Middle frontal gyrus (tissue), 1 donor: ENCODE measurements at regions not wholly inside any gene's neighbourhood (a gene's known extent, or its start where the extent isn't known, plus 50 kb on each side); places are given as distances from the start of the nearest gene placed in this dataset.

ENCODE experiments used
- DNase-seq: peaks from one replicate; pipeline ENCODE4 v3.0.0-alpha.2; 2015; ENCODE audit warnings: low spot score; ENCODE audit errors: extremely low spot score

DNA sequence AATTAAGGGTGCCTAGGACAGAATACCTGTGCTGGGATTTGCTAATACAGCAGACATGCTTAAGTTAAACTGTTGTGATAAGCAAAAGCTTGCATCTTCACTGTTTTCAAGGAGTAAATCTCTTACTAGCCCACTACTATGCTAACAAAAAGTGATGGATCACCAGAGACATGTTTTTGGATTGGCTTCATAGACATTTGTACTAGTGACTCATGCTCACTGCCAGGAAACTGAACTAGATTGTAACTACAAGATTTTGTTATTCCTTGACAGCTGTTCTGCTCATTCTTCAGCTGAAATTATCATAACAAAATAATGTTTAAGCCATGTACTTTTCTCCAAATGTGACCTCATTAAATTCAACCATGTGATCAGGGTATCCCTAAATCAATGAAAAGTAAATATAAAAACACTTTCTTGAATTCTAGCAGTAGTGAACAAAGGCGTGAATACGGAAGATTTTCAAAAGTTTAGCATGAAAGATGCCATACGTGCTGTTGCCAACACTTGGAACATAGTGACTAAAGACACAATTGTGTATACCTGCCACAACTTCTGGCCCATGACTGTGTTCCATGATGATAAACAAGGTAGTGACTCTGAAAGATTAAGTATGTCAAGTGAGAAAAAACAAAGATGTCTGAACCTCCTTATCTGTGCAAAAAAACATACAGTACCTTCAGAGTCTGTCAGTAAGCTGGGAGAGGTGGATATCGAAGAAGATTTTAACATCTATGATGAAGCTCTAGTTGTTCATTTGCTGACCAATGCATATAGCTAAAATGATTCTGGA is 154.0 kb downstream of the BTC start:
- no peak for DNase-seq

DNA sequence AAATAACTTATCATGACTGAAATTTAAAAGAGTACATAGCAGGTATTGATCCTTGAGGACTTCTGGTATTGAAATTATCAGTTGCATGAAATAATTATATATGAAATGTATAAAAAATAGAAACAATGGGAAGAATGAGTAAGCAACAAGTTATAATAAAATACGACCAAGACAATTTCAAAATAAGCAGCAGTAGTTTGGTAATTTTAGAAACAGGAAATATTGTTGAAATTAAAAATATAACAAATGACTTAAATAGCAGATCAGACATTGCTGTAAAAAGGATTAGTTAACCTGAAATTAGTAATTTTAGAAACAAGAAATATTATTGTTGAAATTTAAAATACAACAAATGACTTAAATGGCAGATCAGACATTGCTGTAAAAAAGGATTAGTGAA is 152.3 kb downstream of the BTC start:
- no peak for DNase-seq

DNA sequence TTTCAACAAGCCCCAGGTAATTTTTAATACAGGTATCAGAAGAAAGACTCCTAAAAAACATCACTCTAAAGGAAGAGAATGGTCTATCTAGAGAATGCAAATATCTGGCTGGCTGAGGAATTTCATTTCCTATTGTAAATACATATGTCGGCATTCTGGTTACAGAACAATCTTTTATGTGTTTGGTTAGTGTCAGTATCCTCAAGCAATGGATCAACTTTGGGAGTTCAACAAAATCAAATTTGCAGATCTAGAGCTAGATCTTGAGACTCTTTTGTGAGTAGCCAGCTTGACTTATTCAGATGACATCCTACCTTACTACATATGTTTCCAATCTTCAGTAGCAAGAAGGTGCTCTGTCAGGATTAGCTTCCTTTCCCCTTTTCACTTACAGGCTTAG is 145.1 kb downstream of the BTC start:
- DNase-seq, result no peak

DNA sequence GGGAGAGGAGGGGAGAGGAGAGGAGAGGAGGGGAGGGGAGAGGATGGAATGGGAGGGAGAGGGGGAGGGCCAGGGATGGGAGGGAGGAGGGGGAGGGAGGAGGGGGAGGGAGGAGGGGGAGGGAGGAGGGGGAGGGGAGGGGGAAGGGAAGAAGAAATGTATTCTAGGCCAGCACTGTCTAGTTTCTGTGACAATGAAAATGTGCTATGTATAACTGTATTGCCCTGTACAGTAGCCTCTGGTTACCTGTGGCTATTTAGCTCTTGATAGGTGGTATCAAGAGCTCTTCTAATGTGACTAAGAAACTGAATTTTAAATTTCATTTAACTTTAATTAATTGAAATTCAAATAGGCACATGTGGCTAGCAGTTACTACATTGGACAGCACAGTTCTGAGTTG is 143.1 kb downstream of the BTC start:
- no peak for DNase-seq

DNA sequence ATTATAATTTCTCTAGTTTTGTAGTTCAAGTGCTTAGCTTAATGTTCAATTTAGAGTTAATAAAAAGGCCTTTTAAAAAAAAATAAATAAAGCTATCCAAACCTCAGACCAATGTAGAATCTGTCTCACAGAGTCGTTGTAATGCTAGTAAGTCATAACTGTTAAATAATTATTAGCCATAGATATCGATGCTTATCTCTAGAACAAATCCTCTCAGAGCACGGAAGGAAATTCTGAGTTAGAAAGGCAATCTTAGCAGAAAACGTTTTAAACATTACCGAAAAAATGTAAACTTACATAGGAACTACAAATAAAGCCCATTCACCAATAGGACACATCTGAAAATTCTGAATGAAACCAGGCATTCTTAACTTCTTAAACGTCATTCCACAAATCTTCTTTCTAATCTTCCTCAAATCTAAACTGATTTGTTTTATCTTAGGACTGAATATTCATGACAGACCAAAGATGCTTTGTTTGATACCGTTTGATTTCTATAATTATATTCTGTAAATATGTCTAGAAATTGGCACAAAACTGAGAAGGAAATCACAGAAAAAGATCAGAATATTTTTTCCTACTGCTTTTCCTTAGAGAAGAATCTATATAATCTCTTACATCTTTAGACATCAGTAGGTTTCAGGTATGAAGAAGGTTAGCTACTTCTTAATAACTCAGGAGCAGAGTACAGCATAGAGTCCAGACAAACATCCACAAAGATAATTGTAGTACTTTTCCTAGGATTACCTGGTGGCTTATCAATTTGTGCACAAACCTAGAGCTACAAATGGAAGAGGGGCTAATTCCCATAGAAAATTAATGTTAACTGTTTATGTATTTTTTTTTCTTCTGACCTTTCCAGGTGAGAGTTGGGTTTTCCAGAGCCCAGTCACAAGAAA is 140.7 kb downstream of the BTC start:
- no peak for DNase-seq

DNA sequence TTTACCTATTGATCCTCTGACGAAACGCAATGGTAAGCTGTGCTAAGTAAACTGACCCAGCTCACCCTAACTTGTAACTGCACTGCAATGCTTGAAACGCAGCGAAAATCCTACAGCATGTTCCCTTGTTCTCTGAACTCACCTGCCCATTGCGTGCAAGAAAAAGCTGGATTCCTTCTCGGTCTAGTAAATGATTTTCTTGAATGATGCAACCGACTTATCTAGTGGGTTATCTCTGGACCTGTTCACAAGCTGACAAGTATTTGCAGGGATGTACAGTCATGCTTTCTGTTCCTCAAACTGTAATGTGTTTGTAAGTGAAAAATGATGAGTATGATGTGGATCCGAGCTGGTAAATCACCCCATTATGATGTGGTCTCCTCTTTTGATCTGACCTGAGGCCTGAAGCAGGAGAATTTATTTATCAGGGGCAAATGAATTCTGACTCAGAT is 140.1 kb downstream of the BTC start:
- DNase-seq, result no peak

DNA sequence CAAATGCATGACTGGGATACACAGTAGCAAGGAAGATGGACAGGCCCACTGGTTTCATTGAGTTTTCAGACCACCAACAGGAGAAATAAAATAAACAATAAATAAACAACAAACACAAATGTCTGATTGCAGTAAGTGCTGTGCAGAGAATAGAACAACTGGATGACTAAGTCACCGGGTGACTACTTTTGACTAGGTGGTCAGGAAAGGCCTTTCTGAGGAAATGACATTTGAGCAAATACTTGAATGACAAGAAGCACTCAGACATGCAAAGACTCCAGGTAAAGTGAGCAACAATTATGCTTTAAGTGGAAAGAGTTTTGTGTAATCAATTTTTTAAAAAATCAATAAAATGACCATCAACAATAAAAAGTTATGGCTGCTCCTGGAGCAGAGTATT is 137.7 kb downstream of the BTC start:
- no peak for DNase-seq

DNA sequence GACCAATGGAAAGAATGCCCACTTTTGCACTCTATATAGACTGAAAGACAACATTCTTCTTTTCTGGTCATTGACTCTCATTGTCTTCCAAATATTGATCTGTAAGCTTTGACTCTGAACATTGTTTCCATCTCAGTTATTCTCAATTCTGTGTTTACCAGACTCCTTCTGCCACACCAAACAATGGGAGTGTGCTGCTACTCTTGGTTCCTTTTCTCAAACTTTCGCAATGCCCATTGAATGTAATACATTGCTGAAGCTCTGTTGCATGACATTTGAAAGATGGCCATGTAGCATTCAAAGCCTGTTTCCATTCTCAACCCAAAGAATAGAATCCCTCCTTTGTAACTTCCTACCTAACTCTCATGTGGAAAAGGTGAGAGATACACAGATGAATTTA is 136.2 kb downstream of the BTC start:
- DNase-seq, result no peak

DNA sequence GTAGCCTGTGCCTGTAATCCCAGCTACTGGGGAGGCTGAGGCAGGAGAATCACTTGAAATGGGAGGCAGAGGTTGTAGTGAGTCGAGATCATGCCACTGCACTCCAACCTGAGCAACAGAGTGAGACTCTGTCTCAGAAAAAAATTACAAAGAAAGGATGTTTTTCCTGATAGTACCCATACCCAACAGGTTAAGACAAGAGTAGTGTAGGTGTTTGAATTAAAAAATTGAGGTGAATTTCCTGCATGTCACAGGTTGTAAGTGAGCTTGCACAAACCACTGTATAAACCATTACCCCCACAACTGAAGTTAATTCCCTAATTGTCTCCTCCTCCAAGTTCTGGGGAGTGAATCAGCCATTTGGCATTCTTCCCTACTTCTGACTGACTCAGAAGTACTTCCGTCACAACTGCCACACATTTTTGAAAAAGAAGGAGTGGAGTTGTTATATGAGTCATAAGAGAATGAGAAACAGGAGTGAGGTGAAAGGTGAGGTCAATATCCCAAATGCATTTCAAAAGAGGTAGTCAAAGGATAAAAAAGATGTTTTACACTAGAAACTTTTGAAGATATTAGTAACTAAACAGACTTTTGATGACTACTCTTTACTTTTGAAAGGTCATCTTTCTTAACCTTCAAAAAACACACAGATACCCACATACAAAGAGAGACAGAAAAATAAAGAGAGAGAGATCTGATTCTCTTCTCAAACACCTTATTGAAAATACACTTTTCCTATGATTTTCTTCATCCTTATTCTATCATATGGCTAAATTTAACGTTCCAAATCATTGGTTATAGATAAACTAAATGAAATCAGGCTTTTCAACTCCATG is 134.5 kb downstream of the BTC start:
- DNase-seq, result no peak

DNA sequence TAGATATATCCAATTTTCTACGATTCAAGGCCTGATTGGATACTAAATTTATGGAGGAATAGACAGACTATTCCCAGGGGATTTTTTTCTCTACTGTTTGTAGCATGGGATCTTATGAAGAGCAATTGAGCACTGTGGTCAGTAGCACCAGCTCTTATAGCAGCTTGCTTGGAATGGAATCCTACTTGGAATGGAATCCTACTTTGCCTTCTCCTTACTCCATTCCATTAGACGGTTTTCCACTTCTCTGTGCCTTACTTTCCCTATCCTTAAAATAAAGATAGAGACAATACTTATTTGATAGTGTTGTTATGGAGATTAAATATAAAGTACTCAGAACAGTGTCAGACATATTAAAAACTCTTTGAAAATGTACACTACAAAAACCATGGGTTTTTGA is 133.5 kb downstream of the BTC start:
- no peak for DNase-seq

DNA sequence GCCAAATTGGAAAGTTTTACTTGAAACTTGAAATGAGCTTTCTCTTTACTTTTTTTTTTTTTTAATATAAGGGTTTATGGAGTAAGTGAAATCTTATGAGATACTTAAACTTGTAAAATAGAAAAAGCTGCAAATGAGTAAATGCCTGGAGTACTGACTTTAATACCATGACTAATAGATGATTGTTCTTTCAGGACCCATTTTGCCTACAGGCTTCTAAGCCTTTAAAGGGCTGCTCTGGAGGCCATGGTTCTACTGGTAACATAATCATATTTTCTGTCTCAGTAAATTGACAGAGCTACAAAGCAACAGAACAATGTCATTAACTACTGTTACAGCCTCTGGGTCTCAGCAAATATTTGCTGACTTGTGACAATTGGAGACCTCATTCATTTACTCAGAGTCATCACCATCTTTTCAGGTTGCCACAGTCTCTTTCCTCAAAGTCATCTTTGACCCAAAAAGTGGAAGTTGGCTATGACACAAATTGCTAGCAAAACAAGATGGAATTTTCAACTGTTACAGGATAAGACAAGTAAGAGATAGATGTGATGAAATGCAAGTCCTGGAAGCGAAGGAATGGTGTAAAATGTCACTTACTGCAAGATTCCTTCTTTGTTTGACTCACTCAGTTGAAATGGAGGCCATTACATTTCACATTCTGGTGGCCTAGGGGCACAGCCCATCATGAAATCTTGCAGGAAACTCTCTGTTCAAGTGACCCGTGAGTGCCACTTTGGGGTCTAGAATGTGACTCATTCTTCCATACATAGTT is 132.7 kb downstream of the BTC start:
- no peak for DNase-seq

DNA sequence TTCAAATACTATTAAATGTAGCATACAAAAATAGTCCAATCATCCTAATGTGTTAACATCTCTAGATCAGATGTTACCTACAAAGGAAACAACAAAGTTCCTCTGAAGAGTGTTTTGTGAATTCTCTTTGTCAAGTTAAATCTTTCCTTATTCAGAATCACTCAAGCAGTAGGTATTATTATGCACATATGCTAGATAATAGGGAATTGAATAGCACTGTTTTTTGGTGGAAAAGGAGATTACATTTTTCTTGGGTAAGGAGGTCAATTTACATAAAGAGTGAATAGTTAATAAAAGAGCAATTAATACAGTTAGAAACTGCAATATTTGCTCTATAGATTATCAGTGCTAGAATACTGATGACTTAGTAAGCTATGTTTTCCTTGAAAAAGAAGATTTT is 130.7 kb downstream of the BTC start:
- no peak for DNase-seq

DNA sequence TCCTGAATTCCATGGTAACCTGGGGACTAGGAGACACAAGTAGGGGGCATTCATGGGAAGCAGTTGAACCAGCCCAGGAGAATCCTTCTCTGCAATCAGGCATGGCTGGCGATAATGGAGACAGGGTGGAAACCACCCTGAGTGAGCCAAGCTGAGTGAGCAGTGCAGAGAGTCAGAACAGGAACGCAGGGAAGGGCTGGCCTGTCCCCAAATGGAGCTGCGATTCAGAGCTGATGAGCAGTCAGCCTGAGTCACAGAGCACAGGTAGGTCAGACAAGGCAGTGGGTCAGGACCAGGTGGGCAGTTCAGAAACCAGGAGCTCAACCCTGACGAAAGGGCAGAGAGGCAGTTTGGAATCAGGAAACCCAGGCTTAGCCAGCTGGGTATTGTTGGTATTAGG is 129.0 kb downstream of the BTC start:
- DNase-seq, result no peak

DNA sequence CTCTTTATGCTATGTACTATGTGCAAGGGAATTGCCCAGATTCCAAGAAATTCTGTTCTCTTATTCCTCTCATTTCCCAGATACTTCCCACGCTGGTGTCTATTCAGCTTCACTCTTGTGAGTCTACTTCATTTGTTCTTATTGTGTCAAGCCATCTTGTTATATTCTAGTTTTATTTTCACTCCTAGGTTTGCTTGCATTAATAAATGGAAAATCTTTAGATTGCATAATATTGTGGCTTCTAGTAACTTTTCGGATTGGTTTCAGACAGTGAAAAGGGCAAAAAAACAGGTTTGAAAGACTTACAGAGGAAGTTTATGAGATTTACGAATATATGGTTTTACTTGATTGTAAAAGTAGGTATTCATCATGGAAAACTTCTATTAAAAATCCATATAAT is 128.4 kb downstream of the BTC start:
- DNase-seq, result no peak

DNA sequence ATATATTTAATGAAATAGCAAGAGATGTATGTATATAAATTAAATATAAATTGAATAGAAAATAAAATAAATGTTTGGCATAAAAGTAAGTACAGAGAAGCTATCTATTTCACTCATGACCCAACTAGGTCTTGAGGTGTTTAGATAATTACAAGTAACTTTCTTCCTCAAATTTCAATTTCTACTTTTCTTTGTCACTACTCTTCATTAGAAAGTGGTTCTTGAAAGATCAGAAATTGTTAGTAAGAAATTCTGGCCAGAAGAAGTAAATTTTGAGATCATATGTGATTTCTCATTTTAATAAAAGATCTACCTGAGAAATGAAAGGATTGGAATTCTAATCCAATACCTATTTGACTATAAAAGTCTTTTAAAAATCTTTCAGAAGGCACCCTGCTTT is 126.9 kb downstream of the BTC start:
- DNase-seq, result no peak

DNA sequence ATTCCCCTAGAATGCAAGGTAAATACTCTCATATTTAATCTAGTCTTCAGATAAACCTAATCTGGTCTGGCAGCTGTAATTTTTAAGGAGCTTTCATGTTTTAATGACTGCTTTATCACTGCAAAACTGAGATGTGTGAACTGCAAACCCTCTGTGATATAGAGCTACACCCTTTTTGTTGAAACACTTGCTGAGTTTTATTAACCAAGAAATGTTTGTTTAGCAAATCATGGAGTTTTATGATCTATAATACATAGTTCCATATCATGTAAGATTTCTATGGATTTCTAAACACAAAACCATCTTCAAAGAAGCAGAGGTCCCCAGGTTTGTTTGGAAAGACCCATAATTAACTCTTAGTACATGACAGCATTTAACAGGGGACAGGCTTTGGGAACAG is 126.4 kb downstream of the BTC start:
- no peak for DNase-seq

DNA sequence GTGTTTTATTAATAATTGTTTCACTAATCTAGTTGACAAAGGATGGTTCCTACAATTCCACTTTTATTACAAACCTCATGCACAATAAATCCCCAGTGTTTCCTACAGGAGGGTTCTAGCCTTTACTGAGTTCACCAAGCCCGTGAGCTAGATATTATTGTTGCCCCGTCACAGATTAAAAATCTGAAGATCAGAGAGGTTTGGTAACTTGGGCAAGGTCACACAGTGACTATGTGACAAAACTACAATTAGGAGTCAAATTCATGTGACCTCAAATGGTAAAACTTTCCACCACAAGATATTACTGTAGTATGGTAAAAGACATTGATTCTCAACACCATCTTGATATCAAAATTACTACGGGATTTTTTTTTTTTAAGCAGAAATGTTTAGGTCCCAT is 124.6 kb downstream of the BTC start:
- no peak for DNase-seq

DNA sequence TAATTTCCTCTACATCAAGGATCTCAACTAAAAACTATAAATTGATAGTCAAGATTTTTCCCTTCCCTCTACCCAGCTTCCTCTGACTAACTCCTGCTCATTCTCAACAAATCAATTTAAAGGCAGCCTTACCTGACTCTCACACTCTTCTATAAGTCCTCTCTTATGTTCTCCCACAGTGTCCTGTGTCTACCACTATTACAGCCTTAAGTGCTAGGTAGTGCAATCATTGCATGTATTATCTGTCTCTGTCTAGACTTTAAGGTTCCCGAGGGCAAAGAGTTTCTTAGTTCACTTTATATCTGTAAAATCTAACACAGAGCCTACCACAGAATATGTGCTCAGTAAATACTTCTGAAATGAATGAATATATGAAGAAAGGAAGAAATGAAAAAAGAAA is 123.7 kb downstream of the BTC start:
- no peak for DNase-seq

DNA sequence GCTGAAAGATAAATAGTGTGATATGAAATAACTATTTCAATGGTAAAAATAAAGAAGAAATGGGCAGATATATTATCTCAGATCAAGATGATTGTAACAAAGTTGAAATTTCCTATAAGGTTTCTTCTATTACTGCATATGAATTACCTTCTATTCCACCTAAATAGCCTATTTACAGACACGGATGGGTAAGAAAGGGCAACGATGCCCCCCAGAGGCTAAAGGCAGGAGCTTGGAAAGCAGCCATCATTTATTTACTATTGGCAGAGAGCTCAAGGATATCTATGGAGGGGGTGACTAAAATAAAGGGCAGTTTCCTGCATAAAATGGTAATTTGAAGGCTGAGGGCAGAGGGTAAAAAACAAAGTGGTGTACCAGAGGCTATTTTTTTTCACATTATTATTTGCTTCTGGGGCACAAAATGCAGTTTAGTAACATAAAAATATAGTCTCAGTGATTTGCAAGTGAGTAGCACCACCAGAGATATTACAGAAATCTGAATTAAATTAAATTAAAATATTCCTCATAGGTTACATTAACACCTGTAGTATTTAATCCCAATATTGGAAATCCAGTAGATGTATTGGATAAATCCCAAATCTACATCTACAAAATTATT is 123.1 kb downstream of the BTC start:
- DNase-seq, result no peak

DNA sequence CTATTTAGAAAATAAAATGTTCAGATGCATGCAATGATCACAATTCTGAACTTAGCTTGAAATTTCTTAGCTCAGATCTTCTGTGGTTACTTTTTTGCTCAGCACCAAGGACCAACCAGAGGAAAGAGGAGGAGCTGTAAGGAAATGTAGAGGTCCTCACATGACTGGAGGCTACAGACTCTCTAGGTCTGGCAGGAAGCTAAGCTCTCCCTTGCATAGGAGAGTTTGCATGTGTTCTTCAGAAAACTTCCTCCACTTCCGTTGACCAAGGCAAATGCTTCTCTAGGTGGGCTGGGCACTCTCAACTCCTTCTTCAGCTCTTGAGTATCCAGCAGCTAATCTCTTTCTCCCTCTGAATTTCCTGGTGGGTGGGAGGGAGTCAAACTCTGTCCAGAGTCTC is 119.6 kb downstream of the BTC start:
- no peak for DNase-seq
